Psoas muscle (tissue), 7 donors: ENCODE measurements at regions not wholly inside any gene's neighbourhood (a gene's known extent, or its start where the extent isn't known, plus 50 kb on each side); places are given as distances from the start of the nearest gene placed in this dataset.

ENCODE experiments used
- ATAC-seq, 4 donors: fragments of 200-7000 bp; cut with Tn5 transposase; one replicate each; pipeline ENCODE4 v1.9.1; 2020; ENCODE audit warnings: moderate library complexity in 3 of 4, mild to moderate bottlenecking in 2 of 4
- DNase-seq, 2 donors: peaks; one replicate each; pipeline ENCODE4 v3.0.0-alpha.2; 2020
- H3K27ac ChIP-seq: fragments of 200-600 bp; one replicate; pipeline ENCODE4 v1.8.0; 2022
- H3K27me3 ChIP-seq, 3 donors: fragments of 200-600 bp in 1 of 3; one replicate each; pipeline versions ENCODE4 v1.6.1 to v1.8.0; 2013 to 2022; ENCODE audit warnings: low read length in 2 of 3, mild to moderate bottlenecking in 2 of 3, moderate library complexity in 1 of 3; ENCODE audit not compliant: insufficient read depth in 3 of 3
- H3K36me3 ChIP-seq, 2 donors: fragments of 200-600 bp in 1 of 2; one replicate each; pipeline versions ENCODE4 v1.6.1 to v1.8.0; 2013 to 2022; ENCODE audit warnings: low read depth in 1 of 2, mild to moderate bottlenecking in 1 of 2, moderate library complexity in 1 of 2; ENCODE audit not compliant: insufficient read depth in 1 of 2
- H3K4me1 ChIP-seq: fragments of 200-600 bp; one replicate; pipeline ENCODE4 v1.8.0; 2022
- H3K4me3 ChIP-seq: fragments of 200-600 bp; one replicate; pipeline ENCODE4 v1.8.0; 2022; ENCODE audit warnings: mild to moderate bottlenecking
- H3K9me3 ChIP-seq: fragments of 200-600 bp; one replicate; pipeline ENCODE4 v1.8.0; 2022
- WGBS, 3 donors: extraction: QIAGEN DNeasy Blood & Tissue Kit; methylation state at CpG; one replicate each; pipeline versions ENCODE4 v1.1.6 to v1.1.7; 2013; 5-methylcytosine and 5-hydroxymethylcytosine counted together
- intact Hi-C, 2 donors: fragments of 100-400 bp; cut with DNase I; formaldehyde crosslinking; loops; one replicate each; pipeline versions ENCODE4 v1.11.0 to v1.14.2; 2022
- TF ChIP-seq, protein P1 (sequence below): fragments of 200-600 bp; IDR thresholded peaks from one replicate; pipeline ENCODE4 v1.8.0; 2022; ENCODE audit warnings: antibody characterized with exemption
- donor health status: healthy with polysubstance abuse.
- donor health status: DM: no; HTN: no; CAD: no; lungs with moderate emphysema.
- donor health status: Bipolar disorder and iron deficiency.
- donor health status: healthy.
- donor health status: DM: yes; HTN: yes; CAD: no.
- donor health status: DM: no; HTN: no; CAD: no.
- donor health status: DM: yes; HTN: yes; CAD: no.

DNA sequence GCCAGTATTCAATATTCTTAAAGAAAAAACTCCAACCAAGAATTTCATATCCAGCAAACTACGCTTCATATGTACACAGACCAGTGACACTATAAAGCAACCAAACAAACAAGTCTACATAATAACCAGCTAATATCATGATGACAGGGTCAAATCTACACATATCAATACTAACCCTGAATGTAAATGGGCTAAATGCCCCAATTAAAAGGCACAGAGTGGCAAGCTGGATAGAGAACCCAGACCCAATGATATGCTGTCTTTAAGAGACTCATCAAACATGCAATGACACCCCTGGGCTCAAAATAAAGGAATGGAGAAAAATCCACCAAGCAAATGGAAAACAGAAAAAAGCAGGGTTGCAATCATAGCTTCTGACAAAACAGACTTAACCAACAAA, 218.1 kb upstream of the NFE2L3 start:
- Histone ChIP-seq H3K4me3 (no peak overlapping the region), H3K4me1 (no peaks in the 10 kb centered on the region), H3K27me3 (peaks cover 0 to 11% (median 0%) of the 10 kb centered on the region in 3 donors), H3K9me3 (no peaks in the 10 kb centered on the region), H3K27ac (no peak overlapping the region), H3K36me3 (no peaks in the 10 kb centered on the region)
- intact Hi-C loops: no loop called here
- ATAC-seq (no peak), DNase-seq (no peak)
- 90 to 100% (median 90%) methylated on average over 1 of the region's 1 CpG for WGBS, 3 donors
- TF ChIP-seq, protein P1, sequence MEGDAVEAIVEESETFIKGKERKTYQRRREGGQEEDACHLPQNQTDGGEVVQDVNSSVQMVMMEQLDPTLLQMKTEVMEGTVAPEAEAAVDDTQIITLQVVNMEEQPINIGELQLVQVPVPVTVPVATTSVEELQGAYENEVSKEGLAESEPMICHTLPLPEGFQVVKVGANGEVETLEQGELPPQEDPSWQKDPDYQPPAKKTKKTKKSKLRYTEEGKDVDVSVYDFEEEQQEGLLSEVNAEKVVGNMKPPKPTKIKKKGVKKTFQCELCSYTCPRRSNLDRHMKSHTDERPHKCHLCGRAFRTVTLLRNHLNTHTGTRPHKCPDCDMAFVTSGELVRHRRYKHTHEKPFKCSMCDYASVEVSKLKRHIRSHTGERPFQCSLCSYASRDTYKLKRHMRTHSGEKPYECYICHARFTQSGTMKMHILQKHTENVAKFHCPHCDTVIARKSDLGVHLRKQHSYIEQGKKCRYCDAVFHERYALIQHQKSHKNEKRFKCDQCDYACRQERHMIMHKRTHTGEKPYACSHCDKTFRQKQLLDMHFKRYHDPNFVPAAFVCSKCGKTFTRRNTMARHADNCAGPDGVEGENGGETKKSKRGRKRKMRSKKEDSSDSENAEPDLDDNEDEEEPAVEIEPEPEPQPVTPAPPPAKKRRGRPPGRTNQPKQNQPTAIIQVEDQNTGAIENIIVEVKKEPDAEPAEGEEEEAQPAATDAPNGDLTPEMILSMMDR: no peak

DNA sequence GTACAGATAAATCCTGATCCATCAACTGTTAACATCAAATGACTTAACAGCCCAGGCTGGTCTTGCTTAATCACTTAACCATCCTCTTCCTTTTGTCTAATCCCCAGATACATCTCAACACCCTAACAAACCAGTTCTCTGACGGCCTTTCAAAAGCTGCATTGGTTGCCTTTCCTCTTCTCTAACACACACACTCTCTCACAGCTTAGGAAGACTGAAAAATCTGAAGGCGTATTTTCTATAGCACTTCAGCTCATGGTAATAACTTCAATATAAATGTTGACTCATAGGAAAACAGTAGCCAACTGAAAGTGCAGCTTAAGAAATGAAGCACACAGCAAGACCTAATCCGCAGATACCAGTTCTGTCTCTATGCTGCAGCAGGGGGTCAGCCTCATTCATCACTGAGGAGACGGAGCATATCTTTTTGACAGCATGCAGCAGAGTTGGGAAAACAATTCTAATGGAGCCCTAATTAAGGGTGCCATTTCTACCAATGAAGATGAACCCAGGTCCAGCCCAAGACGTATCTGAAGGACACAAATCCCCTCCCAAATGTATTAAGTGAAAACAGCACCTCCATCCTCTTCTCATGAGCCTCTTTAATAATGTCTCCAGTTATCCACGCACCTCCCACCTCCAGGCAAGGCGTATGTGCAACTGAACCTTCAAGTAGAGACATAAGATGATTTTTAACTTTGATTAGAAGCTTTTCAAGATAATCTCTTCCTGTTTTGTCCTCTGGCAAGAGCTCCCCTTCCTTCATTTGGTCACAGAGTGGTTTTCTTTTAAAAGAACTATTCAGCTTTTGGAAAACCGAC, 211.7 kb upstream of the NFE2L3 start:
- Histone ChIP-seq H3K36me3 (no peaks in the 10 kb centered on the region), H3K9me3 (no peaks in the 10 kb centered on the region), H3K4me1 (no peaks in the 10 kb centered on the region), H3K4me3 (no peak overlapping the region), H3K27me3 (peaks cover 0 to 7% (median 2%) of the 10 kb centered on the region in 3 donors), H3K27ac (no peak overlapping the region)
- ATAC-seq (no peak), DNase-seq (no peak)
- intact Hi-C loops: no loop called here
- WGBS, 3 donors: 54 to 59% (median 58%) methylated on average over 8 of the region's 8 CpGs
- TF ChIP-seq, protein P1: no peak

DNA sequence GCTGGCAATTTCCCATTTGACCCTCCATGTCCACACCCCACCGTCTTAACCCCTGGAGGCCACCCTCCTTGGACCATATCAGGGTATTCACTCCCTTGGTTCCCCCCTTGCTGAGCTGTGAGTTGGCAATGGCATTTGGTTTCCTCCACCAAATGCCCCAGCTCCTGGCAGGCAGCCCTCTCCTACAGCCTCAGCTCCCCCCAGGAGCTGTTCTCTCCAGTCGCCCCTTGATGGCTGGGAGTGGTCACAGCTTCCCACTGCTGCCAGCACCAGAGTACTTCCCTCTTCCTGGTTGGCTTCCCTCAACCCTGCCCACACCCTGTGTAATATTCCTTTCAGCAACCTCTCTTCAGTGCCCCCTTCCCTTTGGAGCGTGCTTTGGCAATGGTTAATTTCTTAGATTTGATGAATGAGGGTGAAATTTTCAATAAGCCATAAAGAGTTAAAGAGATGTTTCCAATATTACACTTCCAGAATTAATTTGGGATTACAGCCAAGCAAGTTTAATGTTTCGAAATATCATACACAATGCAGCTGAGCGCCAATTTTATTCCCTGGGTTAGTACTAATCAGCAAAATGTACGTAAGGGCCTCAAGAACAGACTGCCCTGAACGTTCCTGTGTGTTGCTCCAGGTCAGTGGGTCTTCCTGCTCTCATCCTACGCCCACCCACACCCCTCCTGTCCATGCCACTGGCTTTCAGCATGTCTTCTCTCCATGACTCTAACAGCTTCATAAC, 207.1 kb upstream of the NFE2L3 start:
- H3K9me3 ChIP-seq: no peaks in the 10 kb centered on the region
- H3K27me3 ChIP-seq: peaks cover 0 to 2% (median 2%) of the 10 kb centered on the region in 3 donors
- WGBS, 3 donors: 57 to 65% (median 57%) methylated on average over 8 of the region's 8 CpGs

DNA sequence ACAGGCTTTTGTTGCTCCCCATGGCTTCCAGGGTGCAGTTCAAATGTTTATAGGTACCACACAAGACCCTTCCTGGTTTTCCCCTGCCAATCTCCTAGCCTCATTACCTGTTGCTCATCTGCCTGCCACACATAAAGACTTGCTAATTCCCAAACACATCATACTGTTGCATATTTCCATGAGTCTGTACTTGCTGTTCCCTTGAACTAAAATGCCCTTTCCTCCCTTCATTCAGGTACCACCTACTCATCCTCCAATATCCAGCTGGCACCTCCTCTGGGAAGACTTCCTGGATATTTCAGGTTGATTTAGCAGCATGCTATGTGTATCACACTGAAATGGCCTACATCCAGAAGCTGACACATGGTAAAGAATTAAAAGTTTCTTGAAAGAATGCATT, 206.4 kb upstream of the NFE2L3 start:
- no peak overlapping the region for H3K4me3 ChIP-seq
- no peak overlapping the region for H3K27ac ChIP-seq
- no peaks in the 10 kb centered on the region for H3K9me3 ChIP-seq
- H3K4me1 ChIP-seq: no peaks in the 10 kb centered on the region
- no peaks in the 10 kb centered on the region for H3K36me3 ChIP-seq
- peaks cover 0 to 2% (median 2%) of the 10 kb centered on the region in 3 donors for H3K27me3 ChIP-seq
- DNase-seq (no peak), ATAC-seq (no peak)
- intact Hi-C loops: no loop called here
- TF ChIP-seq, protein P1: no peak

More for the DNA sequence above, 207.1 kb upstream of the NFE2L3 start:
- intact Hi-C loops: no loop called here
- no peak for DNase-seq
- no peak for ATAC-seq
- TF ChIP-seq, protein P1: no peak
- no peaks in the 10 kb centered on the region for H3K4me1 ChIP-seq
- H3K4me3 ChIP-seq: no peak overlapping the region
- no peaks in the 10 kb centered on the region for H3K36me3 ChIP-seq
- H3K27ac ChIP-seq: no peak overlapping the region
